Keratinocyte (primary cell): ENCODE measurements at regions not wholly inside any gene's neighbourhood (a gene's known extent, or its start where the extent isn't known, plus 50 kb on each side); places are given as distances from the start of the nearest gene placed in this dataset.

Experiments
- DNase-seq: peaks from one replicate; pipeline ENCODE4 v3.0.0-alpha.2; 2011; ENCODE audit warnings: low read depth, missing footprints, low spot score
- FAIRE-seq: peaks from 2 replicates; lab custom pipeline; 2011; peaks lifted over from hg19 to GRCh38; lab: Jason Lieb, UNC
- H2AFZ ChIP-seq: 2 replicates; pipeline ENCODE4 v1.6.0; 2012; ENCODE audit warnings: low read length, control low read depth, inconsistent platforms; ENCODE audit not compliant: control insufficient read depth
- H3K27ac ChIP-seq: 2 replicates; pipeline ENCODE4 v1.5.1; 2011; ENCODE audit warnings: low read length; ENCODE audit not compliant: control insufficient read depth, insufficient read depth
- H3K27me3 ChIP-seq: 3 replicates; pipeline ENCODE4 v1.6.0; 2011; ENCODE audit warnings: low read length; ENCODE audit not compliant: control insufficient read depth, insufficient read depth; ENCODE audit errors: extremely low read depth
- H3K36me3 ChIP-seq, 2 experiments: 2 replicates in 1 of 2; 3 replicates in 1 of 2; pipeline ENCODE4 v1.5.1; 2011; ENCODE audit warnings: low read length in 2 of 2, mild to moderate bottlenecking in 1 of 2; ENCODE audit not compliant: control insufficient read depth in 2 of 2, insufficient read depth in 2 of 2; ENCODE audit errors: extremely low read depth in 1 of 2
- H3K4me1 ChIP-seq: 3 replicates; pipeline ENCODE4 v1.5.1; 2011; ENCODE audit warnings: low read length; ENCODE audit not compliant: control insufficient read depth, insufficient read depth; ENCODE audit errors: extremely low read depth
- H3K4me2 ChIP-seq: 3 replicates; pipeline ENCODE4 v1.6.0; 2011; ENCODE audit warnings: low read depth, low read length; ENCODE audit not compliant: control insufficient read depth, insufficient read depth; ENCODE audit errors: extremely low read depth
- H3K4me3 ChIP-seq, 3 experiments: fragments of 200-600 bp in 1 of 3; sonication (generic) in 1 of 3; 2 replicates in 2 of 3; 3 replicates in 1 of 3; pipeline ENCODE4 v1.5.1; 2011 to 2016; ENCODE audit warnings: low read length in 3 of 3, mild to moderate bottlenecking in 3 of 3, control low read depth in 2 of 3, inconsistent platforms in 1 of 3, low read depth in 1 of 3, mixed read lengths in 1 of 3, mixed run types in 1 of 3, moderate library complexity in 1 of 3; ENCODE audit not compliant: control insufficient read depth in 2 of 3, insufficient read depth in 2 of 3; ENCODE audit errors: extremely low read depth in 1 of 3
- H3K79me2 ChIP-seq: 2 replicates; pipeline ENCODE4 v1.6.0; 2012; ENCODE audit warnings: low read length; ENCODE audit not compliant: control insufficient read depth, insufficient read depth
- H3K9ac ChIP-seq: 3 replicates; pipeline ENCODE4 v1.6.0; 2011; ENCODE audit warnings: low read length; ENCODE audit not compliant: control insufficient read depth, insufficient read depth; ENCODE audit errors: extremely low read depth
- H3K9me1 ChIP-seq: 3 replicates; pipeline ENCODE4 v1.6.0; 2011; ENCODE audit warnings: low read length; ENCODE audit not compliant: control insufficient read depth, insufficient read depth; ENCODE audit errors: extremely low read depth
- H3K9me3 ChIP-seq: 2 replicates; pipeline ENCODE4 v1.5.1; 2012; ENCODE audit warnings: low read depth, low read length; ENCODE audit not compliant: control insufficient read depth
- H4K20me1 ChIP-seq: 3 replicates; pipeline ENCODE4 v1.6.0; 2011; ENCODE audit warnings: low read length; ENCODE audit not compliant: control insufficient read depth, insufficient read depth; ENCODE audit errors: extremely low read depth
- EZH2 ChIP-seq: IDR thresholded peaks from one replicate; pipeline ENCODE4 v1.6.1; 2012; ENCODE audit warnings: inconsistent platforms, mild to moderate bottlenecking, low read length, moderate library complexity
- dilution Hi-C: fragments of 300-500 bp; cut with MboI; formaldehyde crosslinking; loops from one replicate; pipeline ENCODE4 v1.7.0; 2020; ENCODE audit warnings: low sequenced_read_pairs; ENCODE audit not compliant: extremely low pct_ligation_motif_present
- TF ChIP-seq, protein P1 (sequence below), 3 experiments: IDR thresholded peaks in 1 of 3; conservative IDR thresholded peaks in 1 of 3; optimal IDR thresholded peaks in 1 of 3; 2 replicates in 2 of 3; 3 replicates in 1 of 3; pipeline versions ENCODE3 to v1.5.1; 2011; ENCODE audit warnings: low read length in 3 of 3, mild to moderate bottlenecking in 3 of 3, moderate library complexity in 2 of 3, control low read depth in 1 of 3, inconsistent platforms in 1 of 3; ENCODE audit not compliant: insufficient read depth in 2 of 3; ENCODE audit errors: extremely low read depth in 1 of 3

DNA sequence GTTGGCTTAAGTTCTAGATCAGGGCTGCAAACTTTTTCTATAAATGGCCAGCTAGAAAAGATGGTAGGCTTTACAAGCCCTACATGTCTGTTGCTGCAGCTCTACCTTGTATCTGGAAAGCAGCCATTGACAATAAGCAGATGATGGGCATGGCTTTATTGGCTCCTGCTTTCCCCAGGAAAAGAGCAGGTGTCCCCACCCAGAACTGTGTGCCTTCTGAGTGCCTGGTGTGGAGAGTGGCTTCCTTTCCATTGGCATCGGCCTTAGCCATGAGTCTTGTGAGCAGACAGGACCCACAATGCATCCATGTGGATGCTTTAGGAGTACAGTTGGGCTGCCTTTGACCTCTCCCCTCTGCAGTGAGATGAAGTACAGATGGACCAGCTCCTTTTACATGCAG, 120.2 kb downstream of the CD8B2 start:
- dilution Hi-C loops: no loop called here
- no peak for FAIRE-seq

DNA sequence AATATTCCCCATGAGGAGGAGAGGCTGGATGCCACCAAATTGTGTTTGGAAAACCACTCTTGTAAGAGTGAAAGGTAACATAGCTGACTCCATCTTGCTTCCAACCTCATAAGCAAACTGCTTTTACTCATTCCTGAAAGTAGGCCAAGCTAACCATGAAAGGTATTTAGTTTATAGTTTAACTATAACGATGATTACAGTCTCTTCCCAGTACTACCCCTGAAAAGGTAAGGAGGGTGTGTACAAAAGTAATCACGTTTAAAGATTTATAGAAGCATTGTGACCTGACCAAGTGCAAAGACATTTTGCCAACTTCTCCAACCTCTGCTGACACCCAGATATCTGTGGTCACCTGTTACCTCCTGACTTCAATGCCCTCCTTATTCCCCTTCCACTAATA, 122.6 kb downstream of the CD8B2 start:
- no peak overlapping the region for H3K4me3 ChIP-seq

More for the DNA sequence above, 120.2 kb downstream of the CD8B2 start:
- Histone ChIP-seq H3K4me1 (no peaks in the 10 kb centered on the region), H2AFZ (no peak overlapping the region), H3K4me2 (no peak overlapping the region), H3K9me3 (no peaks in the 10 kb centered on the region), H3K9ac (no peak overlapping the region), H3K36me3 (no peaks in the 10 kb centered on the region), H3K27ac (no peak overlapping the region), H4K20me1 (no peaks in the 10 kb centered on the region), H3K79me2 (no peaks in the 10 kb centered on the region), H3K27me3 (no peaks in the 10 kb centered on the region), H3K9me1 (no peaks in the 10 kb centered on the region), H3K4me3 (no peak overlapping the region)
- DNase-seq: no peak
- TF ChIP-seq, protein P1, sequence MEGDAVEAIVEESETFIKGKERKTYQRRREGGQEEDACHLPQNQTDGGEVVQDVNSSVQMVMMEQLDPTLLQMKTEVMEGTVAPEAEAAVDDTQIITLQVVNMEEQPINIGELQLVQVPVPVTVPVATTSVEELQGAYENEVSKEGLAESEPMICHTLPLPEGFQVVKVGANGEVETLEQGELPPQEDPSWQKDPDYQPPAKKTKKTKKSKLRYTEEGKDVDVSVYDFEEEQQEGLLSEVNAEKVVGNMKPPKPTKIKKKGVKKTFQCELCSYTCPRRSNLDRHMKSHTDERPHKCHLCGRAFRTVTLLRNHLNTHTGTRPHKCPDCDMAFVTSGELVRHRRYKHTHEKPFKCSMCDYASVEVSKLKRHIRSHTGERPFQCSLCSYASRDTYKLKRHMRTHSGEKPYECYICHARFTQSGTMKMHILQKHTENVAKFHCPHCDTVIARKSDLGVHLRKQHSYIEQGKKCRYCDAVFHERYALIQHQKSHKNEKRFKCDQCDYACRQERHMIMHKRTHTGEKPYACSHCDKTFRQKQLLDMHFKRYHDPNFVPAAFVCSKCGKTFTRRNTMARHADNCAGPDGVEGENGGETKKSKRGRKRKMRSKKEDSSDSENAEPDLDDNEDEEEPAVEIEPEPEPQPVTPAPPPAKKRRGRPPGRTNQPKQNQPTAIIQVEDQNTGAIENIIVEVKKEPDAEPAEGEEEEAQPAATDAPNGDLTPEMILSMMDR (optimal IDR thresholded peaks at IDR 0.05 in 1 of 3, IDR thresholded peaks at IDR 0.05 in 1 of 3, conservative IDR thresholded peaks at IDR 0.05 in 1 of 3; ENCODE audit: extremely low read depth in 1 of 3, insufficient read depth in 2 of 3, low read length in 3 of 3): no peak
- no peak for TF ChIP-seq EZH2

More for the DNA sequence above, 122.6 kb downstream of the CD8B2 start:
- no peaks in the 10 kb centered on the region for H3K9me1 ChIP-seq
- no peak overlapping the region for H3K4me2 ChIP-seq
- no peaks in the 10 kb centered on the region for H3K79me2 ChIP-seq
- no peaks in the 10 kb centered on the region for H3K9me3 ChIP-seq
- dilution Hi-C loops: no loop called here
- H3K27me3 ChIP-seq: no peaks in the 10 kb centered on the region
- FAIRE-seq (no peak), DNase-seq (no peak)
- H3K27ac ChIP-seq: no peak overlapping the region
- no peak overlapping the region for H2AFZ ChIP-seq
- H3K4me1 ChIP-seq: no peaks in the 10 kb centered on the region
- no peaks in the 10 kb centered on the region for H3K36me3 ChIP-seq
- no peak for TF ChIP-seq EZH2
- TF ChIP-seq, protein P1 (optimal IDR thresholded peaks at IDR 0.05 in 1 of 3, IDR thresholded peaks at IDR 0.05 in 1 of 3, conservative IDR thresholded peaks at IDR 0.05 in 1 of 3; ENCODE audit: extremely low read depth in 1 of 3, insufficient read depth in 2 of 3, low read length in 3 of 3): no peak
- H4K20me1 ChIP-seq: no peaks in the 10 kb centered on the region
- no peak overlapping the region for H3K9ac ChIP-seq
